ENCODE measurements at regions not wholly inside any gene's neighbourhood (a gene's known extent, or its start where the extent isn't known, plus 50 kb on each side); places are given as distances from the start of the nearest gene placed in this dataset.

GRCh38 chr6:155782739-155783459 is 327.3 kb upstream of the NOX3 start:
- ChIA-PET POLR2A (no interaction called here), CTCF (interaction anchor here (1.0 to 1.8 kb wide), 2 partner anchors 9 to 13 kb away, joined by 3 read pairs; no protein-coding TSS in a partner anchor)
- no peak for DNase-seq (ENCODE audit: extremely low spot score)
- TF ChIP-seq CTCF (IDR thresholded peaks at IDR 0.05; ENCODE audit: control extremely low read depth, extremely low read depth, low read depth, missing control alignments) = no peak

GRCh38 chr6:155782320-155782731 is 326.7 kb upstream of the NOX3 start:
- TF ChIP-seq CTCF (IDR thresholded peaks at IDR 0.05; ENCODE audit: control extremely low read depth, extremely low read depth, low read depth, missing control alignments) = no peak
- ChIA-PET CTCF (interaction anchor here (1.8 kb wide), 1 partner anchor 13 kb away, joined by 3 read pairs; no protein-coding TSS in a partner anchor), POLR2A (no interaction called here)
- no peak for DNase-seq (ENCODE audit: extremely low spot score)

GRCh38 chr6:155779456-155779855 is 323.8 kb upstream of the NOX3 start:
- ChIA-PET CTCF (no interaction called here), POLR2A (no interaction called here)
- DNase-seq (ENCODE audit: extremely low spot score) = no peak
- TF ChIP-seq CTCF (IDR thresholded peaks at IDR 0.05; ENCODE audit: control extremely low read depth, extremely low read depth, low read depth, missing control alignments) = no peak

GRCh38 chr6:155778336-155778735 is 322.7 kb upstream of the NOX3 start:
- POLR2A ChIA-PET = no interaction called here
- no peak for DNase-seq (ENCODE audit: extremely low spot score)
- TF ChIP-seq CTCF (IDR thresholded peaks at IDR 0.05; ENCODE audit: control extremely low read depth, extremely low read depth, low read depth, missing control alignments) = no peak

GRCh38 chr6:155771822-155772221 is 316.2 kb upstream of the NOX3 start:
- no peak for DNase-seq (ENCODE audit: extremely low spot score)
- POLR2A ChIA-PET = no interaction called here
- CTCF ChIA-PET = no interaction called here
- TF ChIP-seq CTCF (IDR thresholded peaks at IDR 0.05; ENCODE audit: control extremely low read depth, extremely low read depth, low read depth, missing control alignments) = no peak

More at GRCh38 chr6:155778336-155778735, 322.7 kb upstream of the NOX3 start:
- CTCF ChIA-PET = no interaction called here

- CTCF ChIA-PET = interaction anchor here (0.7 kb wide), 1 partner anchor 1504 kb away, joined by 3 read pairs; no protein-coding TSS in a partner anchor
- no peak for DNase-seq (ENCODE audit: extremely low spot score)
- POLR2A ChIA-PET = no interaction called here
- TF ChIP-seq CTCF (IDR thresholded peaks at IDR 0.05; ENCODE audit: control extremely low read depth, extremely low read depth, low read depth, missing control alignments) = no peak
Observed at GRCh38 chr6:155770856-155771255, 315.2 kb upstream of the NOX3 start.

All from GM10248 (cell line).